ENCODE measurements at regions not wholly inside any gene's neighbourhood (a gene's known extent, or its start where the extent isn't known, plus 50 kb on each side); places are given as distances from the start of the nearest gene placed in this dataset.
"Not testable (repeated sequence)": the region's sequence is repeated elsewhere in the genome, so short reads cannot be mapped to it uniquely, and the experiment has no call there.

DNA sequence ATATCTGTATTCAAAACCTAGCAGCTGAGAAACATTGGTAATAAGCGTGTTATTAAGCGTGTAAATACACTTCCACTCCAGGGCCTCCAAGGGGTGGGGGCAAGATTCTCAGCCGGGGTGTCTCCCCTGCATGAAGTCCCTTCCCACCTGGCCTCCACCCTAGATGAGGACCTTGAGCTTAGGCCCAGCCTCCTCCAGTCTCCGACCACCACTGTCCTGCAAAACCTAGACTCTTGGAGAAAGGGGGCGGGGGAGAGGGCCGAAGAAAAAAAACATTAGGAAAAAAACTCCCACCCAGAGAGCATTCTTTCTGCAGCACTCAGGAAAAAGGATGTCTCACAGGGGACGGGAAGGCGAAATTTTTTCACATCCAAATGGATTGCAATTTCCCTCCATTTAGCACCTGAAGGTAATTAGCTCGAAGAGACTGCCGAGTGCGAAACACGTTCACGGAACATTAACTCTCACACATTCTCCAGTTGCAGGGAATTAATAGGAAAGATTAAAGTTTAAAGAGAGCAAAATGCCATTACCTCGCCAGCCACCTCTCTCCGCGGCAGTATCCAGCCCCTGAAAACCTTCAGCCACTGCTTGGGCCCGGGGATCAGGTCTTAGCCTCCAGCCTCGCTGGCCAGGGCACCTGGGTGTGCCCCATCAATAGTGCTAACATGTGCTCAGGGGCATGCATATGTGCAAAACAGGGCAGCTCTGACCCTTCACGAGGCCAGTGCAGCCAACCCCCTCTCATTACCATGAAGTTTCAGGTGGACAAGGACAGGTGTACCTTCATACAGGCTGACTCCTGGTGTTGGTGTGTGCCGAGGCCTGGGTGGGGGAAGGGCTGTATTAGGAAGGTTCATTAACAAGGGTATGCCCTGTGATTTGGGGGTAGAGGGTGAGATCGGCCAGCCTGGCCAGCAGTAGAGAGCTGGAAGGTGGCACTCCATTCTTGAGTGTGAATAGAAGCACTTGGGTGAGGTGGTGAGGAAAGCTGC lies 77.2 kb downstream of the HIF1AN start:
- no peak for DNase-seq

DNA sequence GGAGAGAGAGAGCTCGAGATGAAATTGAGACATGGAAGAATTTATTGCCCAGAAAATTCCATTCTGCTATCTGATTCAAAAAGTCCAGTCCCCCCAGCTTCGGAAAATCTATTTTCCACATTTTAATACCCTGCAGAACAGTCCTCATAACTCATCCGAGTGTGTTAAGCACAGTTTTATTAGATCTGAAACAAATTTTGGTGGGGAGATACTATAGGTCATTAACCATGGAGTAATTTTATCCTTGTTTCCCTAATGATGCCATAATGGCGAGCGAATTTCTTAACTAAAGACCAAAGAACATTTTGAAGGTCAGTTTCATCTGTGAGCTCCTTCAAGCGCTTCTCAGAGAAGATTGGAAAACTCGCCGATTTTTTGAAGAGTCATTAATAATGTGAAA lies 78.1 kb downstream of the HIF1AN start:
- no peak for DNase-seq

DNA sequence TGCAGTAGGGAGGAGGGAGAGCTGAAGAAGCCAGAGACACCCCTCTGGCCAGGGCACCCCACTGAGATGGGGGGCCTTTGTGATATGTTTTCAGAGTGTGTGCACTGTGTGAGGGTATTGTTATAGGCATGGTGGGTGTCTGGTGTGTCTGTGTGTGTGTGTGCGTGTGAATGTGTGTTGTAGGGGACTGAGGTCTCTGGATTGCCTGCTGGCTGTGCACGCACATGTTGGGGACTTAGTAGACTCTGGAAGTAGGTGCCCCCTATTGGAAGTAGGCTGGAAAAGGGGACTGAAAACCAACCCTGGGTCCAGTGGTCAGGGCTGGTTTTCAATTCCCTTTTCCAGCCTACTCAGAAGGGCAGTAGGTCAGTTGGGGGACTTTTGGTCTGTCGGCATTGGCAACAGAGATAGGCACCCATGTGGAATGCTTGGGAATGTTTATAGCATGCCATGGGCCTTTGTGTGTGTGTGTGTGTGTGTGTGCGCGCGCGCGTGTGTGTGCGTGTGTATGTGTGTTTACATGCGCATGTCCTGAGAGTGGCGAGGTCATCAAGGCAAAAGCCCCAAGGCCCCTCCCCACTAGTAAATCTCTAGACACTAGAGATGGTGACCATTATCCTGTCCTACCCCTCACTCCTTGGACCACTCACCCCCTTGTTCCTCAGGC lies 78.8 kb downstream of the HIF1AN start:
- no peak for DNase-seq

DNA sequence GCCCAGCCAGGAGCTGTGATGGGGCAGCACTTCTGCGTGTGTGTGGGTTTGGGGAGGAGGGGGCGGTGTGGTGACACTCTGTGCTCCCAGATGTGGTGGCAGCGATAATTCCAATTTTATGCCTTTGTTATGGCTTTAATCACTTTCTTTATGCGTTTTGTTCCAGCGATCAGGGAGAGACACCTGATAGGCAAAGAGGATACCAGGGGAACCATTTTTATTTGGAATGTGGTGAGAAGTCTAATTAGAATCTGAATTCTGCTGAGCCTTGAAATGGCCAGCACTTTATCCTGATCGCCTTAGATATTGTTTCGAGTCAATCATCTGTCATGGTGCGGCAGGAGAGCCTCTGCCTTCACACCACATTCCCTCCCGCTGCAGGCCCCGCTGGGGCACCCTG lies 79.5 kb downstream of the HIF1AN start:
- DNase-seq = no peak

DNA sequence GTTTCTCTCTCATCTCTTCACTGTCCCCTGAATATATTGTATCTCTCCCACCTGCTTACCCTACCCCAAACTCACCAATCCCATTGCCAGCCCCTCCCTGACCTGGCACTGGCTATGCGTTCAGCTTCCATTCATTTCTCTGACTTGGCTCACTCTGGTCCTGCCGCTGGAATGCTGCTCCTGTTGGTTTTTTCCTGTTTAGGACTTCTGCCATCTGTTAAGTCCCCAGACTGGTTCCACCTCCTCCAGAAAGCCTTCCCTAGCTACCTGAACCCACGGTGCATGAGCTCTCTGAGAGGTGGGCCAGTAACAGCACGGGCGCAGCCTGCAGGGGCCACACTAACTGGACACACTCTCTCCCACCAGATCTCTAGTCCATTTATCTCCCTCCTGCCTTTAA lies 80.2 kb downstream of the HIF1AN start:
- no peak for DNase-seq

DNA sequence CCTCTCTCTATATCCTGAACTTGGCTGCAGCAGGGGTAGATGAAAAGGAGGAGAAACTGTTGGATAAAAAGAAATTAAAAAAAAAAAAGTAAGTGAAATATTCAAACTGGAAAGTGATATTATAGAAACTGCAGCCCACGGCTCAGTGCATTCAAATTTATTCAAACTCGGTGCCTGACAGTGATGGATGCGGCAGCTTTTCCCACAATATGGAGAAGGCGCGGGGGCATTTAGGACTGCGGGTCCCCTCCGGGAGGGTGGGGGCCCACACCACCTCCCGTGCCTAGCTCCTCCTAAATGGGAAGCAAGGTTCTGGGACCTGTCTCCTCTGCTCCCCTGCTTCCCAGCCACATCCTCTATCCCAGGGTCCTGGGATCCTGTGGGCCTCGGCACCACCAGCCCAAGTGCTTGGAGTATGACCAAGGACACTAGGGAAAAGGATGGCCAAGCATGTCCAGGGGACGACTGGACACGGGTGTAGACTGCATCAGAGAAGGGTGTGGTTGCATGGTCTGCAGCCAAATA lies 82.4 kb downstream of the HIF1AN start:
- DNase-seq = no peak

DNA sequence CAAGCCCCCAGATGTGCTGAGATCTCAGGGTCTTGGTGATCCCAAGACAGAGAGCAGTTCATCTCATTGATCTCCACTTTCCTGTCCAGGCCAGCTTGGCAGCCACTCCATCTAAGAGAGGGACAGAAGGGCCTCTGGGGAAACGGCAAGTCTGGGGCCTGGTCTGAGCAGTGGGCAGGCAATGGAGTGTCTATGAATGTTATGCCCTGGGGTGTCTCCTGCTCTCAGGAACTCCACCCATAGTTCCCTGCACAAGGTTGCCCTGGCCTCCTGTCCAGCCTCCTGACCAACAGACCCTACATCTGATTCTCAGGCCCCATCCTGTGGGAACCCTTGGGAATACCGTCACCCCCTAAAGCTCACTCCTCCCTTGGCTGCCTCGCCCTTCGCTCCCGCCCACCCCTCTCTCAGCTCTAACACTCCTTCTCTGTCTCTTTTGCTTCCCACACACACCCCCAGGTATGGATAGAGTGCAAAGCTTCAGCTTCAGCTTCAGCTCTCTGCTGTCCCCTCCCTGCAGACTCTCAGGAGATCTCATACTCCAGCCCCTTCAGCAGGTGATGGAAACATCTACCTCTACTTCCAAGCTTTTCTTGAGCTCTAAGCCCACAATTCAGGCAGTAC lies 83.0 kb downstream of the HIF1AN start:
- DNase-seq = no peak

DNA sequence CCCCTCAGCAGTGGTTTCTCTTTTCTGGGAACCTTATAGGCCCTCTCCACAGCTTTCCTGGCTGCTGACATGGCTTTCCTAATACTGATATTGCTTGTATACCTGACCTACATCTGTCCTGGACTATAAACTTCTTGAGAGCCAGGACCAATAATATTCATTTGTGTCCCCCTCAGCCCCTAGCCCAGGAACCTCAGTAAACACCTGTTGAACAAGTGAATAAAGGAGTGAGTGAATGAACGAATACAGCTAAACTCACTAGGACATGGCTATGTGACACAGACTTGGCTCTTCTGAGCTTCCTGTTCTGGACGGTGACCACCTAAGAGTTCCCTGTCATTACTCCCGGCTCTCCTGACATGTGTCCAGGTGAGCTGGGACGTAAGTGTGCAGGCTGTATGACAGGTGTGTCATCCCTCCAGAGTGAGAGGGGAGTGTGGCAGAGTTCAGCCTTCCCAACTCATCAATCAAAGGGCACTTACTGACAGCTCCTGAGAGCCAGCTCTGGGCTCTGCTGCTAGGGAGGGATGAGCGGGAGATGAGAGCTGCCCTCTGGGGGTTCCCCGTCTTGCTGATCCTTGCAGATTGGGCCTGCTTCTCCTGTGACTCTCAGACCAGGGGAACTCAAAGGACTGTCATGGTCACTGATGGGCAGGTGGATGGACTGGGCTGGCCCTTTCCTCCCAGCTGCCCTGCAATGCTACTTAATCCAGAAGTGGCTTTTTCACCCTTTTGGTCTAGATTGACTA lies 84.5 kb downstream of the HIF1AN start:
- no peak for DNase-seq

DNA sequence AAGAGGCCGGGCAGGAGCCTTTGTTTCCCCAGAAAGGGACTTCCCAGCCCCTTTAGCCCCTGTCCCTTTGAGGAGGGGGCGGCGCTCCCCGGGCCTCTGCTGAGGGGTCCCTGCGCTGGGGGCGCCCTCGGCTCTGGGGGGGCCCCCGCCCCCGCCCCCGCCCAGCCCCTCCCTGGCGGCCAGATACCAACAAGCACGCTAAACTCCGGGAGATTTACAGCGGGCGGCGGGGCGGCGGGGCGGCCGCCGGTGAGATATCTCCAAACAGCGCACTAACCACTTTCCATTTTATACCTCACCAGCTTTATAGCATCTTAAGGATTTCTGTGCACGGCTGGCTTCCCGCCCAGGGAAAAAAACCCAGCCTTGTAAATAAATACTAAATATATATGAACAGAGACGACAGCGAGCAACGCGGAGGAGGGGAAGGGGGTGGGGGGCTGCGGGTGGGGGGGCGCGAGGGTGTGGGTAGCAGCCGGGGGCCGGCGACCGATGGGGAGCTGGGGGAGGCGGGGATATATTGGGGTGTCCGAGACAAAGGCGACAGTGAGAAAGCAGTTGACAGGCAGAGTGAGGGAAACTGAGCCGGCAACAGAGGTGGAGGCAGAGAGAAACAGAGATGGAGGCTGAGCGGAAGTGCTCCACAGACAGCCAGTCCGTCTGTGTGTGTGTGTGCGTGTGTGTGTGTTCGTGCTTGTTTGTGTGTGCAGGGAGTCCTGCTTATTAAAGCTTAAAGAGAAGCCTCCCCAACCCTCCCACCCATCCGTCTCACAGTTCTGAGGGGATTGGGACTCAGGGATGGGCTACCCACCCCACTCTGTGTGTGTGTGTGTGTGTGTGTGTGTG lies 85.8 kb downstream of the HIF1AN start:
- peak; percentile 18 to 63 for DNase-seq

DNA sequence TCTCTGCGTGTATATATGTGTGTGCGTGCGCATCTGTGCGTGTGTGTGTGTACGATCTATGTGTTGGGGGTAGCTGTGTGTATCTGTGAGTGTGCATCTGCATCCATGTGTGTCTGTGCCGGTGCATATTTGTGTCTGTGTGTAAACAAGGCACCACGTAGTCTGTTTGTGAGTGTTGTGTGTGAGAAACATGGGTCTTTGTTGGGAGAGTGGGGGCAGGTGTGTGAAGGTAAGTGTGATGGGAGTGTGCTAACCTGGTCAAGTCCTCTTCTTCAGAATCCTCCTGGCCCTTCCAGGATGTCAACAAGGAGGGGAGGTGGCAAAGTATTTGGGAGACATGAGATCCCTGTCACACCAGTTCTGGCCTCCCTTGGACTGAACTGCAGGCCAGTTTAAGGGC lies 87.2 kb downstream of the HIF1AN start:
- DNase-seq = no peak

DNA sequence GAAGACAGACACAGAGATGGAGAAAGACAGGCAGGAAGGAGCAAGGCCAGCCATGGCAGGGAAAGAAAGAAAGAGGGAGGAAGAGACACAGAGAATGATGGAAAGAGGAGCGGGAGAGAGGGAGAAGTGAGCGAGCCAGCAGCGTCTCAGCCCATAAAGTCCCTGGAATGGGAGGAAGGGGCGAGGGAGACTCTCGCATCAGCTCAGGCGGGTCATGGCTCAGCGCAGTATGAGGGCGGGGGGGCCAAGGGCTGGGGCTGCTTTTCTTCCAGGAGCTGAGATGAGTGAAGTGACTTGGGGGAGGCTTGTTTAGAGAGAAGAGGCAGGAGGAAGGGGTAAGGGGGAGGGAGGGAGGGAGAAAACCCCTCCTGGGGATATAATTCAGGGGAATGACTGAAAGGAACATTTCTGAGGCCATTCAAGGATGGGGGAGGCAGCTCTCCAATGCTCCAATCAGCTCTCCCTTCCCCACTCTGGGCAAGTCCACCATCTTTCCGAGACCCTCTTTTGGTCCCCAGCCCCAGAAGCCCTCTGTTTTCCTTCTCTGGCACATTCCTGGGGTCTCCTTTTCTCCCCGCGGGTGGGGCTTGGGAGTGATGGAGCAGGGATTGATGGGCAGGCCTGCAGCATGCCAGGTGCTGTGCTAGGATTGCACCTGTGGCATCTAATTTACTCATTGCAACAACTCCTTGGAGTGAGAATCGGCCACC lies 87.9 kb downstream of the HIF1AN start:
- no peak for DNase-seq

DNA sequence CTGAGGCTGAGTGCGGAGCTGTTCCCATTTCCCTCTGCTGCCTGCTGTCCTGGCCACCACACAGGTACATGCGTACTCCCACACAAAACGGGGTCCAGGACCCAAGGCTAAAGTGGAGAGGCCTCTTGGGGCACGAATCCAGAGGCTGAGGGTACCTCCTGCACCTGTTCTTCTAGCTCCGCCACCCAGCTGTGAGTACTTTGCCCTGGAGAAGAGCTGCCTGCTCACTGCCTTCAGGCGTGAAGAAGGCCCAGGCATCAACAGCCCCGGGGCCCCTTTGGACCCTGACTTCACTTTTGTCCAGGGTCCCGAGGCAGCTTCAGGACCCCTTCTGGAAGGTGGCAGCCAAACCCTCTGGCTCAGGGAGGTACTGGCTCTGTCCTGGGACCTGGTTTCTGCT lies 88.6 kb downstream of the HIF1AN start:
- DNase-seq = no peak

DNA sequence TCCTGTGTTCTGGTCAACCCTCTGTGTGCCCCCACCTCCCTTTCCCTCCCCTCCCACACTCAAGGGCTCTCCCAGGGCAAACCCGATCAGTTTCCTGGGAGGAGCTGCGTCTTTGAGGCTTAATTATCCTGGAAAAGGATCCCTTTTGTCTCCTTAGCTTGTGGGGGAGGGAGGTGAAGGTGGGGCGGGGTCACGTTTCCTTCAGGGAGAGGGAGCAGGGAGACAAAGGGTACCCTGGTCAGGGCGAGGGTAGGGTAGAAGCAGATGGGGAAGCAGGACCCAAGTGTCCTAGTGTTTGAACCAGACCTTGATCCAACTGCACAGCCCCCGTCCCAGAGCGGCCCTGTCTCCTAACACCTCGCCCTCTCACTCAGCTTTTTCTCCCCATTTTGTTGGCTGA lies 90.1 kb downstream of the HIF1AN start:
- no peak for DNase-seq

DNA sequence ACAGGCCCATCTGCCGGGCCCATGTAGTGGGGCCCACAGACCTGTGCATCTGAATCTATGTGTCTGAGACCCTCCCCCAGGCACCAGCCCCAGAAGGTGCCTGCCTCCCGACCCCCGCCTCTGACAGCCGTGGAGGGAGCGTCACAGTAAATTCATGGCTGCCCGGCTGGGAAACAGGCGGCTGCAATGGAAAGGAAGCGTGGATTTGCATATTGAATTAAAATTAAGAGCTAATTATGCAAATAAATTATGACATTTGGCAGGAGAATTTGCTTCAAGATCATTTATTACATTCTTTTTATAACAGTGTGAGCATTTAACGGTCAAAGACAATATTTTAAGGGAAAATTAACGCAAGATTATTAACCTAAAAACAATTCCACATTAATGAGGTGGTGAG lies 92.3 kb downstream of the HIF1AN start:
- no peak for DNase-seq

DNA sequence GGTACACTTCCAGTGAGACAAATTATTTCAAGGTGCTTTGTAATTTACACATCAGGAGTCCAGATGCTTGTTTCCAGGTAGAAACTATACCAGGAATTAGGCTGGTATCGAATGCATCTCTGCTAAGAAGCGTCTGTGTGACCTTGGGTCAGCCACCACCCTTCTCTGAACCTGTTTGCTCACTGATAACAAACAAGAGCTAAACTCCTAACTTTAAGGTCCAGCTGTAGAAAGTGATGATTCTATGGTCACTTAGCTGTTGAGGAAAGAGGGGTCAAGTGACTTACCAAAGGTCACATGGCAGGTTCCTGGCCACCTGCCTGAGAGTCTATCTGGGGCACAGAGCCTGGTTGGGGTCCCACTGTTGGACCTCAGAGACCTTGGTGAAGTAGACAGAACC lies 95.4 kb downstream of the HIF1AN start:
- no peak for DNase-seq

DNA sequence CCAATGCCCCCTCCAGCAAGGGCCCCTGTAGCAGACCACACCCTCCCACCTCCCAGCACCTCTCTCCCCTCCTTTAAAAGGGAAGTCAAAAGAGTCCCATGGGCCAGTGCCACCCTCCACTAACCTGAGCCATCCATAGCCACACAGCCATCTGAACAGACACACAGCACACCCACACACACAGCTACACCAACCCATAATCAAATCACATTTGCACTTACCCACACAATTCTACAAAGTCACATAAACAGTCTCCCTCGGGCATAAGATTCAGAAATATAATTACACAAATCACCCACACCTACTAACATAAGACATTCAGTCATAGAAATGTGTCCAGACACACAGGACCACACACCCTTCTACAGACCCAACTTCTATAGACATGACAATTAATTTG lies 96.3 kb downstream of the HIF1AN start:
- DNase-seq = no peak

DNA sequence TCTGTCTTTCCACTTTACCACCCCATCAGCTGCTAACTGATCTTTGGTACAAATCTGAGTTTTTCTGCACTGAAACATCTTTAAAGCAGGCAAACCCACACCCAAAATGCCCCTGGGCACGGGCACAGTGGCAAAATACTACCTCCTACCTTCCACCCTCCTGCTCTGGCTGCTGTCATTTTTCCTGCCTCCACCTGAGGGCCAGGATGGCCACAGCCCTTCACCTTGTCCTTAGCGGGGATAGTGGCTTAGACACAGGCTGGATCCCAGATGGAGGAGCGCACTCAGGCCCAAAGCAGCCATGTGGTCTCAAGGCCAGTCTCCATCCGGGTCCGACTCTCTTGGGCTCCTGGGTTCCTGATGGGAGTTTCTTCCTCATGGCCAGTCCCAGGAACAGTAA lies 98.3 kb downstream of the HIF1AN start:
- DNase-seq = no peak

DNA sequence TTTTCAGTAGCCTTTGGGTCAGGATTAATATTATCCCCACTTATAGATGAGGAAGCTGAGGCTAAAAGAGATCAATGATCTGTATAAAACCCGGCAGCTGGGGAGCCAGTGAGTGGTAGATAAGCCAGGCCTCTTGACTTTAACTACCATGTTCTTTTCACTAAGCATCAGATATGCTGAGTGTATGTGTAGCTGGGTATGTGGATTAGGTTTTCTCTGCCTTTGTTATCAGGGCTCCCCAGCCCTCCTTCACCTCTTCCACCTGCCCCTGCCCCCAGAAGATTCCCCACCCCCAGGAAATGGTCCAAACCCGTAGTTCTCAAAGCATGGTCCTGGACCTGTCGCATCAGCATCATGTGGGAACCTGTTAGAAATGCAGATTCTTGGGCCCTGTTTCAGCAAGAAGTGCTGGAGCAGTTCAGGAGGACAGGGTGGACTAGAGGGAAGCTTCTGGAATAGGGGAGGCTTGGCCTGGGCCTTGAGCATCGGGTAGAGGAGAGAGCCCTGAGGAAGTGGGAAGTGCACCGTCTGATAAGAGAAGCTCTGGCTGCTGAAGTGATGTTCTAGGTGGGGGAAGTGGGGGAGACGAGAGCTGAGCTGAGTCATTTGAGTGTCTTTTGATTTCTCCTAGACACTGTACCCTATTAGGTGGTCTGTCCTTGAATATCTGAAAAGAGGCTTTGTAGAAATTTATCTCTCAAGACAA lies 101.3 kb downstream of the HIF1AN start:
- no peak for DNase-seq

DNA sequence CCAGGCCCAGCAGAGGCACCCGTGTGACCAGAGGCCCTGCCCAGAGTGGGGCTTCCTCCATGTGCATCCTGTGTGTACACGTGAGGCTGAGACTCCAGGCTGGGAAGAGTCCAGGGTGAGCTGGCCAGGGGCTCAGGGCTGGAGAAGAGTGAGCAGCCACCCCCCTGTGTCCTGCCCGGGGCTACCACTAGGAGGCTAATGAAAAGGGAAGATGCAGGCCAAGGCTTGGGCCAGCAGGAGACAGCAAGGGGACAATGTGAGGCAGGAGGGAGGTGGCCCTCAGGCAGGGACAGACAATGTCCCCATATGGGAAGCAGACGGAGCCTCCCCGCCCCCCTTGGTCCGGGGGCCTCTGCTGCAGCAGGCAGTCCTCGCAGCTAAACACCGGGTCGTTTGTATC lies 102.0 kb downstream of the HIF1AN start:
- DNase-seq = no peak

DNA sequence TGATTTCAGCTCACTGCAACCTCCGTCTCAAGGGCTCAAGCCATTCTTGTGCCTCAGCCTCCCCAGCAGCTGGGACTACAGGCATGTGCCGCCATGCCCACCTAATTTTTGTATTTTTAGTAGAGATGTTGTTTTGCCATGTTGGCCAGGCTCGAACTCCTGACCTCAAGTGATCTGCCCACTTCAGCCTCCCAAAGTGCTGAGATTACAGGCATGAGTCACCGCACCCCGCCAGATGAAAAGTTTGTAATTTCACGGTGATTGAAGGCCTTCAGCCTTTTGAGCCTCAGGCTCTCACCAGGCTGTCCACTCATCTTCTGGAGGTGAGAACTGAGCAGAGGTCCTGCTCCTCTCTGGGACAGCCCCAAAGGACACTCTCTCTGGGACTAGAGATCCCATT lies 103.2 kb downstream of the HIF1AN start:
- DNase-seq = not testable (repeated sequence)
